NCI-H460 (cell line): ENCODE measurements at regions not wholly inside any gene's neighbourhood (a gene's known extent, or its start where the extent isn't known, plus 50 kb on each side); places are given as distances from the start of the nearest gene placed in this dataset.
"Not testable (repeated sequence)": the region's sequence is repeated elsewhere in the genome, so short reads cannot be mapped to it uniquely, and the experiment has no call there.

Experiments used
- DNase-seq: peaks from one replicate; pipeline ENCODE4 v3.0.0-alpha.2; 2016; ENCODE audit warnings: low read depth; ENCODE audit errors: extremely low read depth

DNA sequence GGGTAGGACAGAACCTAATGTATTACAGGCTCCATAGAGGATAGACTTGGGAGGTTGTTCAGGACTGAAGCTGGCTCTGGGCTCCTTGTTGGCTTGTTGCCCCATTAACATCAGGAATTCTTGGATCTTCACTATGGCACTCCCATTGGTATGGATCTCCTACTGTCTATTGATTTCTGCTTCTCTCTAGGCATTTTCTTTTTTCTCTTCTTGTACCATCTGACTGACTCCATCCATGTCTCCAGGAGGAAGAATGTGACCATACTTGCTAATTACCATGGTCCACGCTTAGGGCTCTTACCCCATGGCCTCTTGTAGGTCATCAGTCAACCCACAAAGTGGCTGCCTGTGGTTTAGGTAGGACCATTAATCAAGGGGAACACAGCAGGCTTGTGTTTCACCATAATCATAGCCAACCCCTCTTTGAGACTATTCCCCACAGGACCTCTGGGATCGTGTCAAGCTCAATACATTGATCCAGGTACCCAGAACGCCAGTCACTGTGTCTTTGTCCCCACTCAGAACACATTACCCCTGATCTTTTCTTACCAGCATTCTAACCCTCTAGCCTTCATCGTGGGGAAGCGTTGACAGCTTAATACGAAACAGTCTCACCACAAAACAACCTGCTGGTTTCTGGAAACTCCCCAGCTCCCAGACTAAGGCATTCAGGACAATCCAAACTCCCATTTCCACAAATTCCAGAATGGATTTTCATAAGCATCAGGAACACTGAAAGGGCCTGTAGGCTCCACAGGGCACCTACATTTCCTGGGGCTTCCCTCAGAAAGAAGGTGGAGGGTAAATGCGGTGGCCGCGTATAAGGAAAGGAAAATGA, 97.1 kb downstream of the ETS2 start:
- DNase-seq, result no peak

DNA sequence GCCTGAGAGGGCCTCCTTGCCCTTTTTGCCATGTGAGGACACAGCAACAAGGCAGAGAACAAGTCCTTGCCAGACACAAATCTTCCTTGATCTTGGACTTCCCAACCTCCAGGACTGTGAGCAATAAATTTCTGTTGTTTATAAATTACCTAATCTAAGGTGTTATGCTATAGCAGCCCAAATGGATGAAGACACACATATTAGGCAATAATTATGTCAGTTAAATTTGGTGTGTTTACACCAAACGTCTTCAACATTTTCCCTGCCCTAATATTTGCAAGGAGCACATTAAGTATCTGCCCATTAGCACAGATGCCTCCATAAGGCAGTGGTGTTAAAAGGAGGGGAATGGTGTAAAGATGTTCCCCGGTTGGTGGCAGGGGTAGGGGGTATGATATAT, 94.8 kb downstream of the ETS2 start:
- no peak for DNase-seq

DNA sequence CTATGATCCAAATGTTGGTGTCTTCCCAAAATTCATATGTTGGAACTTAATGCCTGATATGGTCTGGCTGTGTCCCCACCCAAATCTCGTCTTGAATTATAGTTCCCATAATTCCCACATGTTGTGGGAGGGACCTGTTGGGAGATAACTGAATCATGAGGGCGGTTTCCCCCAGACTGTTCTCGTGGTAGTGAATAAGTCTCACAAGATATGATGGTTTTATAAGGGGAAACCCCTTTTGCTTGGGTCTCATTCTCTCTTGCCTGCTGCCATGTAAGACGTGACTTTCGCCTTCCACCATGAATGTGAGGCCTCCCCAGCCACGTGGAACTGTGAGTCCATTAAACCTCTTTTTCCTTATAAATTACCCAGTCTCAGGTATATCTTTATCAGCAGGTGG, 94.3 kb downstream of the ETS2 start:
- DNase-seq, result not testable (repeated sequence)

DNA sequence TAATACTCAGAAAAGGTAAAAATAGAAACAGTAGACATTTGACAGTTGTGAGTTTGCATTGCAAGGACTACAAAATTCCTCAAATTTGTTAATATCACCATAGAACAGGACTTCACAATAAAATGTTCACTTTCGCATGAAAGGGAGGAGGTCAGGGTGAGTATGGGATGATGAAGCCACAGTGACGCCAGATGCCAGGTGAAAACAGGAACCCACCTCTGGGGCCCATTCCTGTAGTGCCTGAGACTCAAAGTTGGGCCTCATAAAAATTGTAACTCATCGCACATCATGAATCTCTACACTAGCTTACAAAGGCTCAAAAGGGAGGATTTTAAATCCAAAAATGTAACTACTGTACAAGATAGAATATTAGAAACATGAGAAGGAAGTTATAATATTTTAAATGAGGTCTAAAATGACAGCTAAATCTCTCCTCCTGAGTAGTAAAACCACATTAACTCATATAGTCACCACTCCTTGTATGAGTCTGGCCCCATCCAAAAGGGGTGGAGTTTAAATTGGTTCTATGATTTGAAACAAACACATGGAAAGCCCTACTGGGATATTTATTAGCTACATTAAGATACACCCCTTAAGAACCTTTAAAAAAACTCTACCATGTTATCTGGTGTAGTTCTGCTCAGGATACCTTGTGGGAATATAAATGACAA, 93.7 kb downstream of the ETS2 start:
- DNase-seq, result no peak

DNA sequence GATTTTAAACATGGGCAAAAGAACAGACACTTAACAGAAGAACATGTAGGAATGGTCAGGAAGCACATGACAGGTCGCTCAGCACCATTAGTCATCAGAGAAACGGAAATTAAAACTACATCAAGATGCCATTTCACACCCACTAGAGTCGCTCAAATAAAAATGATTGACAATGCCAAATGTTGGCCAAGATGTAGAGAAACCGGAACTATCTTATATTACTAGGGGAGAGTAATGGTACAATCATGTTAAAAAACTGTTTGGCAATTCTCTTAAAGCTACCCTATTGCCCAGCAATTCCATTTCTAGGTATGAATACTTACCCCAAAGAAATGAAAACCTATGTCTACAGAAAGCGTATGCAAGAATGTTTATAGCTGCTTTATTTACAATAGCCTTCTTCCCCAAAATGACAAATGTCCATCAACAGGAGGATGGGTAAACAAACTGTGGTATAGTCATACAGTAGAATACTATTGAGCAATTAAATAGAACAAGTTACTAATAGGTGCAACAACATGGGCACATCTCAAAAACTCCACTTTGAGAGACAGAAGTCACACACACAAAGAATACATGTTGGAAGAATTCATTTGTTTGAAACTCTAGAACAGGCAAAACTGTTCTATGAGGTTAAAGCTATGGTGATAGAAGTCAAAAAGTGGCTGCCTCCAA, 92.8 kb downstream of the ETS2 start:
- DNase-seq, result no peak

DNA sequence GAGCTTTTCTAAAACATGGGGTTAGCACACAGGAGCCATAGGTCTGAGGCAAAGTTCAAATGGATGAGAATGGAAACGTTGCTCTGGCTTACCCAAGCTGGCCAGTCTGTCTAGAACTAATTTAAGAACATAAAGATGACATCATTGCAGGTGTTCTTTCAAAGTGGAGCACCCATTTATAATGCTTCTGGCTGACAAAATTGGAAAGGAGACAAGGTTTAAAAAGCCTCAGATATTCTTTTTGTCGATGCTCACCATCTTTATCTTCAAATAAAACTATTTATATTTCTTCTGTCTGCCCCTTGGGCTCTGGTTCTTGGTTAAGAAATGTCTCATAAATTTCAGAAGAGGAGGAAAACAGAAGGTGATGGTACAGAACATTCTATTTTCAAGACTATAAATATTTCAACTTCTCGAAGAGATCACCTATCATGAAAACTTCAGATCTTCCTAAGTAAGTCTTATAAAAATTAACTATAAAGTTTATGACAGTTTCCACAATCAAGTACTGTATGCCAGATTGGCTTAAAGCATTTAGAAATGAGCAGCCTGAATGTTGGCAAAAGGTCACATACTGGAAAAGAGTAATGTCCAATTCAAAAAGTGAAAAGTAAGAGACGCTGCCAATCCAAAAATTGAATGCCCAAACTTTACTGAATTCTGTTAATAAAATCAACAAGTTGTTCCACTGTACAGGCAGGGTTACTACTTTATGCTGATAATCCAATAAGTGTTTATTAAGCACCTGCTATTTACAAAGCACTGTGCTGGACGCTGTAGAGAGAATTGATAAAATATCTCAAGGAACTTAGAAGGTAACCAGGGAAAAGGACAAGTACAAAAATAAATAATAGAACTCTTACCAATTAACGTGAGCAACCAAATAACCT, 92.0 kb downstream of the ETS2 start:
- DNase-seq, result no peak

DNA sequence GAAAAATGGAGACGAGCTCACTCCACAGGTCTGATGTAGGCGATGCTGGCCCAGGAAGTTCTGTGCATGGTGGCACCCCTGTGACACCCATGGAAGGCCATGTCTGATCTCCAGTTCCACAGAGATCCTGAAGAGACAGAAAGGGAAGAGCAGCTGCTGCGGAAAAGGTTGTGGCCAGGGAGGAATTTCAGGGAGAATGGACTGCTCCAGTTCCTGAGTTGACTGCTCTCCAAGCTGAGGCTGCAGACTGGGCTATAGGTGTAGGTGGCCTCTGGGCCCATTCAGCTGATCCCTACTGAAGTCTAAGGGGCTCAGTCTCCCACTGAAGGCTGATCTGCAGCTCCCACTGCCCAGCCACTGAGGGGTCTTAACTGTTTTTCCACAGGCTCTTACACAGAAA, 89.2 kb downstream of the ETS2 start:
- DNase-seq, result no peak

DNA sequence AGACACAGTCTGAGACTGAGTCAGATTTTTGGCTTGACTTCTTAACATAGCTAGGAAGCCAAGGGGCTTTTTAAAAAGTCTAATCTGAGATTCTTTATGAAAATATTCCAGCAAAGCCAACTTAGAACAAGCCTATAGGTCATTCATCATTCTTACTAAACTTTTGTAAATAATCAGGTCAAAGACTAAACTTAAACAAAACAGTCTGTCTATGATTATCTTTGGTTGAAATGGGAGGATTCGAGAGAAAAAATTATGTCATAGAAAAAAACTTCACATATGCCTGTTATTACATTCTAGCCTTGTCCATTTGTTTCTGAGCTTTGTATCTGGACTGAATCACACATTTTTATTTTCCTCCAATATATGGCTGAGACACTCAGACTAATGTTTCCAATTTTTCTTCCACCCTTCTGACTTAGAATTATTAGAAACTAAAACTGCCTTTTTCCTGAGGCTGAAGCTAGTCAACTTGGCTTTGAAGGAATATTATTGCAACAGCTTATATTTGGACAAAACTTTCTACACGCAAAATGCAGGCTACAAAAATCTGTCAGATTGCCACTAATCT, 83.3 kb downstream of the ETS2 start:
- no peak for DNase-seq

DNA sequence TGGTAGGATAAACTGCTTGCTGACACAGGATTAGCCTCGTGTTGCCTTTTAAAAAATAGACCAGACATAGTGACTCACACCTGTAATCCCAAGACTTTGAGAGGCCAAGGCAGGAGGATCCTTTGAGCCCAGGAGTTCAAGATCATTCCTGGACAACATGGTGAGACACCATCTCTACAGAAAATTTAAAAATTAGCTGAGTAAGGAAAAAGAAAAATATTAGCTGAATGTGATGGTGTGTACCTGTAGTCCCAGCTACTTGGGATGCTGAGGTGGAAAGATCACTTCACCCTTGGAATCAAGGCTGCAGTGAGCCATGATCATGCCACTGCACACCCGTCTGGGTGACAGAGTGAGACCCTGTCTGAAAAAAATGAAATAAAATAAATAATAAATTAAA, 82.0 kb downstream of the ETS2 start:
- DNase-seq, result no peak

DNA sequence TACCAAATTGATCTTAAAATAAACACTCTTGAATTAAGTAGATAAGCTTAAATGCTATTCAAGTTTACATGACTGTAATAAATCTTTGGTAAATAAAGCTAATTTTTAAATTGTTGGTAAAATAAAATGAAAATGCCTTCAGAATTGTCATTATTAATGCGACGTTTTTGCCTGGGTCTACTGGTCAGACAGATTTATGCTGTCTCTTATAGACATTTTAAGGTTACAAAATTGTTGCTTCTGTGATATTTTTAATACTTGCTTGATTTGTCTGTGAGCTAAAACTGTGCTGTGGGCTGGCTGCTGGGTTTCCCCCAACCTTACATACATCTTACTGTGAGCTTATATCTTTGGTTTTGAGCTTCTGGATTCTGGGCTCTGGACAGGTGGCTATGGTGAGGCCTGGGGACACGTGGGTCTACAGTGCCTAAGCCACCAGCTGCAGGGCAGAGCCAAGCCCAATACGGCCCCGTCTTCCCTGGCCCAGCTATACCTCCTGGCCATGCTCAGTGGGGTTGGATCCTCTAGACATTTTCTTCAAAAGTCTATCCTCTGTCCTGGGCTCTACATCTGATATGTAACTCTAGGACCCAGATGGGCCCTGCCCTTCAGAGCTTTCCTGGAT, 81.4 kb downstream of the ETS2 start:
- no peak for DNase-seq

DNA sequence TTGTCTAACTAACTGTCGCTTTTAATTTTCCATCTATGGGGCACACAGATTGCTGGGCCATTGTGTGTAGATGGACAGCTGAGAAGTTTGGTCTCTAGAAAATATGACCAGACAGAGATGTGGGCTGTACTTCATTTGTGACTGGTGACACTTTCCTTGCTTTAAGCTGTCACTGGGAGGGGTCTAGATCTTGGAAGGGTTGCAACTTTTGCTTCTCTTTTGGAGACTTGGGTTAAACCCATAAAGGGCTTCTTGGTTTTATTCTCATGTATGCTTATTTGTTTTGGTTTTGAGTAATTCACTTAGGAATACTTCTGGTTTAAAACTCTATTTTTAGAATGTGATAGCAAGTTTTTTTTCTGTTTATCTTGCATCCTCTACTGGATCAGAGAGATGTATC, 80.2 kb downstream of the ETS2 start:
- no peak for DNase-seq

DNA sequence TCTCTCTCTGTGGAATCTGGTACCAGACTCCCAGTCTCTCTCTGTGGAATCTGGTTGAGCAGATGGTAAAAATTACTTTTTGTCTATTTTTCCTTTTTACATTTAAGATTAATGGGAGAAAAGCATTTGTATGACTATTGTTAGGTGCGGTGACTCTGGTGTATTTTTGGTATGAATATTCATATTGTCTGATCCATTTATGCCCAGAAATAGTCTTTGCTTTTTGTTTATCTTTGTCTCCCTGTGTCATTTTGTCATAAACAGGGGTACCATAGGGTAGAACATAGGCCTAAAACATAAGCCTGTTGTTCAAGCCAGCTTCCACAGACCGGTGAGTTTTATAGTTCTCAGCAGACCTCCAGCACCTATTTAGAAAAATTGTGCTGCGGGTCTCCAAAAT, 78.7 kb downstream of the ETS2 start:
- DNase-seq, result no peak

DNA sequence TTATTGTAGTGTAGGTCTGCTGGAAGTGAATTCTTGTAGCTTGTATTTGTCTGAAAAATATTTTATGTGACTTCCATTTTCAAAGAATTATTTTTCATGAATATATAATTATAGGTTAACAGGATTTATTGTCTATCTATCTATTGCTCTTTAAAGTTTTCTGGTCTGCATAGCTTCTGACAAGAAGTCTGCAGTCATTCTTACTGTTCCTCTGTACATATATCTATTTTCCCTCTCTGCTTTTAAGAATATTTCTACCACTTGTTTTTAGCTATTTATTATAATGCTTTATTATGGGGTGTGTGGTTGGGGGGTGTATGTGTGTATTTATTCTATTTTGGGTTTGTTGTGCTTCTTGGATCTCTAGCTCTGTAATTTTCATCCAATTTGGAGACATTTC, 77.4 kb downstream of the ETS2 start:
- no peak for DNase-seq

DNA sequence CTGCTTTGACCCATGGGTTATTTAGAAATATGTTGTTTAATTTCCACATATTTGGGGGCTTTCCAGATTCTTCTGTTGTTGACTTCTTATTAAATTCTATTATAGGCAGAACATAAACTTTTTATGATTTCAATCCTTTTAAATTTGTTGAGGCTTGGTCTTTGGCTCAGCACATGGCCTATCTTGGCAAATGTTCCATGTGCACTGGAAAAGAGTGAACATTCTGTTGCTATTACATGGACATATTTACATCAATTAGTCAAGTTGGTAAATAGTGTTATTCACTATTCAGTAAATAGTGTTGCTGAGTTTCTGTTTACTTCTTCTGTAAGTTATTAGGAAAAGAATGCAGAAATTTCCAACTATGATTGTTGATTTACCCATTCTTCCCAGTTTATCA, 75.4 kb downstream of the ETS2 start:
- no peak for DNase-seq

DNA sequence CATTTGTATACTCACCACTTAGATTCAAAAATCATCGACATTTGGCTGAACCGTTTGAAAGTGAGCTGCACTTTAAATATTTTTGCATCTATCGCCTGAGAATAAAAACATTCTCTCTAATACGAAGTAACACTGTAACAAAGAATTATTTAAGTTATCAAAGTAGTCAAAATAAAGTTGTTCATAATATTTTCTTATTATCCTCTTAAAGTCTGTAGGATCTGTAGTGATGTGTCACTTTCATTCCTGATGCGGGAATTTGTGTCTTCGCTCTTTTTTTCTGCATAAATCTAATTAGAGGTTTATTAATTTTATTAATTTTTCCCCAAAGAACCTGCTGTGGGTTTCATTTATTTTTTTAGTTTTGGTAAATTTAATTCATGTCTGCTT, 74.8 kb downstream of the ETS2 start:
- DNase-seq, result no peak

DNA sequence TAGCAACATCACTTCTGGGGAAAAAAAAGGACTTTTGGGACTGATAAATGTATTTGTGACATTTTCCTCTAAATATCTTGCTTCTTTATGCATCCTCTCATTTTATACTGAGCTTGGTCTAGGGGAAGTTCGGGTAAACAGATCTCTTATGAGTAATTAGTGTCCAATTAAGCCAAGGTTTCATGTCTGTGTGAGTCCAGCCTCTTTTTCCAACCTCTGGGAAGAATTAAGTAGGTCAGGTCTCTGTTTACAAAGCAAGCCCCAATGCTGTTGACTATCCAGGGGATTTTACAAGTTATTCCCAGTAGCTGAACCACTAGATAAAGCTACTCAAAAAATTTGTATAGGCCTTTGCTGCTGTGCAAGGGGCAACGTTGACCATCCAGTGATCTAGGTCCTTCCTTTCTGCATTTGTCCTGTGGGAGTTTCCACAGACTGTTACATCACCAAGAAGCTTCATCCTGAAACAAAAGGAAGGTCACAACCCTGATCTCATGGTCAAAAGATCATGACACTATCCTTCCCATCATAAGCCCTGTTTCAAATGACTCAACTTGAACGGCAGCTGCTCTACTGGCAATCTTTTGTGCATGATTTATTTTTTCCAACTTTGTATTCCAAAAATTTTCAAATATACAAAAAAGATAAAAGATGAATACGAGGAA, 74.3 kb downstream of the ETS2 start:
- no peak for DNase-seq

DNA sequence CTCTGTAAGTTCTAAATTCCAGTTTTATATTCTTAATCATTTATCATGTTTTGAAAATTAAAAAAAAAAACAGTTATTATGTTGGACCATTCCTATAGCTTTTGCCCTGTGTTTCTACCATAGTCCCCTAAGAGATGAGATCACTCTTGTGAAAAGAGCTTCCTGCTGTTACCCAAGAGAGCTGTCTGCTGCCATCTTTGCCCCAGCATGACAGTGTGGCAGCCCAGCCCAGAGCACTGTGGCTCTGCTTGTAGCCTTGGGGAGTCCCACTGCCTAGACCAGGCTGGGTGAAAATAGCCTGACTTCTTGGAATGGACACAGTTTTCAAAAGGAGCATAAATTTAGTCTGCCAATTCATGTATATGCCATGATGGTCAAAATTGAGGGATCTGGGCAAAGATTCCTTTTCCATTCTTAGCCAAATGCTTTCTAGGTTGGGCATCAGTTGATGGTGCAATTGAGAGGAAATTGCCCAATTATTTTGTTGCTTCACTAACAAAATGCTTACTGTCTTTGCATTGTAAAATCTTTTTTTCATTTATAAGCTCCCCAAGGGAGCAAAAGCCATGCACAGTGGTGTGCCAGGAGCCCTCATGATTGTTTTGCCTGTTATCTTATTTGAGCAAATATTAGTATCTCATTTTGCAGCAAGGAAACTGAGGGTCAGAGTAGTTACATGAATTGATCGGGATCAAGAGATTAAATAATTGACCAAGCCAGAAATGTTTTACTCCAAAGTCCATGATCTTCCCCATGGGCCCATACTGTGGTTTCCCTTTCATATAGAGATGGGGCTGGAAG, 72.8 kb downstream of the ETS2 start:
- DNase-seq, result no peak

DNA sequence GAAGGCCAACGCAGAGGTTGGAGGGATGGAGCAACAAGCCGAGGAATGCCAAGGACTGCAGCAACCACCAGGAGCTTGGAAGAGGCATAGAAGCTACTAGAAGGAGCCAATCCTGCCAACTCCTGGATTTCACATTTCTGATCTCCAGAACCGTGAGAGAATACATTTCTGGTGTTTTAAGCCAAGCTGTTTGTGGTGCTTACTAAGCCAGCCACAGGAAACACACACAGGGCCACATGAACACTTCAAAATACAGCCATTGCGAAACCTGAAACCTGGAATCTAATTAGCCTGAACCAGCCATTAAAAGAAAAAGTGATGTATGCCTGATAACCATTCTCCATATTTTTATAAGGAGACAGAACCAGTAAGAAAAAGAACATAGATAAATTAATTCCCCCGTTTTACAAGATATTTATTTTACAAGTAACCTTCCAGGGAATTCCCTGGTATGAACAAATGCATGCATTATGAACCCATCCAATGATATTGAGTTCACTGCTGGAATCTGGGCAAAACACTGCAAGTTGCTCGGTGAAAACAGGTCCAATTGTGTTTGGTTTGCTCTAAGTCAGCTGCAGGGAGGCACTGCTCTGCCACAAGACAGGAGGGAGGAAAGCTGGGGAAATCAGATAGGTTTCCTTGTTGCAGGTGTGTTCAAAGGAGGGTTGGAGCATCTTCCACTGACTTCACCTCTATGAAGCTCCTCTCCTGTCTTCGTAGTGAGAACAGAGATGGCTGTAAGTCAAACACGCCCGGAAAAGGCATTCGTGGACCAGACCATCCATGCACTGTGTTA, 70.2 kb downstream of the ETS2 start:
- no peak for DNase-seq
